Bronchial epithelial cell (primary cell): ENCODE measurements at regions not wholly inside any gene's neighbourhood (a gene's known extent, or its start where the extent isn't known, plus 50 kb on each side); places are given as distances from the start of the nearest gene placed in this dataset.

Source experiments
- DNase-seq: peaks from one replicate; pipeline ENCODE4 v3.0.0-alpha.2; 2010; ENCODE audit warnings: low read depth
- FAIRE-seq: peaks from 2 replicates; lab custom pipeline; 2011; peaks lifted over from hg19 to GRCh38; lab: Jason Lieb, UNC
- H3K27me3 ChIP-seq: 2 replicates; pipeline ENCODE4 v1.5.1; 2011; ENCODE audit warnings: low read length; ENCODE audit not compliant: control insufficient read depth, insufficient read depth
- H3K36me3 ChIP-seq: 2 replicates; pipeline ENCODE4 v1.5.1; 2011; ENCODE audit warnings: low read length; ENCODE audit not compliant: control insufficient read depth, insufficient read depth
- H3K4me3 ChIP-seq: 2 replicates; pipeline ENCODE4 v1.5.1; 2011; ENCODE audit warnings: mild to moderate bottlenecking, low read depth, low read length, control low read depth
- TF ChIP-seq, protein P1 (sequence below): IDR thresholded peaks from 2 replicates; pipeline ENCODE4 v1.5.1; 2011; ENCODE audit warnings: mild to moderate bottlenecking, moderate library complexity, low read length, control low read depth, inconsistent platforms; ENCODE audit not compliant: insufficient read depth, severe bottlenecking

DNA sequence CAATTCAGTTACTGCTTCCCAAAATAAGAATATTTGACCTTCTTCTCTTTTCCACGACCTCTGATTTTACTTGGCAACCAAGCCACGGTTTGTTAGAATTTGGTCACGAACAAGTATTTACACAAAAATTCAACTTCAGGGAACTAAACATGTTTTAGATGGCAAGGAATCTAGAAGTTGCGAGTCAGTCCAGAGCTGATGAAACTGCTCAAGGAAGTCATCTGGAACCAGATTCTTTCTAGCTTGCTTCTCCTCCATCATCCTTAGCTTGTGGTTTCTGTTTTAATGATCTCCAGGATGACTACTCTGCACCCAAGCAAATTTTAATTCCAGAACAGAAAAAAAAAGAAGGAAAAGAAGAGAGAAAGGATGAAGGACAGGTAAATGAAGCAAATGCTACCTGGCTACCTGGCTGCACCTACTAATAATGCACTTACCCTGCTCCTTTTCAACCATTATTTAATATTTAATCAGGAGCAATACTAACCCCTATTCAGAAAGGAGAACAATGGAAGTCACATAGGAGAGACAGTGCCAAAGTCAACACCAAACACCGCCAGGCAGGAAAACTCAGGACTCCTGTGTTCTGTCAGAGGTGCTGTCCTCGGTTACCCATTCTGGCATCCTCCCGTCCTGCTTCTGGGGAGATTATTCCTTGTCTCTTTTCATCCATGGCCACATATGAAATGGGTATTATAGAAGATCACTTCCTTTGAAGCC is 54.2 kb upstream of the RGS7 start:
- TF ChIP-seq, protein P1, sequence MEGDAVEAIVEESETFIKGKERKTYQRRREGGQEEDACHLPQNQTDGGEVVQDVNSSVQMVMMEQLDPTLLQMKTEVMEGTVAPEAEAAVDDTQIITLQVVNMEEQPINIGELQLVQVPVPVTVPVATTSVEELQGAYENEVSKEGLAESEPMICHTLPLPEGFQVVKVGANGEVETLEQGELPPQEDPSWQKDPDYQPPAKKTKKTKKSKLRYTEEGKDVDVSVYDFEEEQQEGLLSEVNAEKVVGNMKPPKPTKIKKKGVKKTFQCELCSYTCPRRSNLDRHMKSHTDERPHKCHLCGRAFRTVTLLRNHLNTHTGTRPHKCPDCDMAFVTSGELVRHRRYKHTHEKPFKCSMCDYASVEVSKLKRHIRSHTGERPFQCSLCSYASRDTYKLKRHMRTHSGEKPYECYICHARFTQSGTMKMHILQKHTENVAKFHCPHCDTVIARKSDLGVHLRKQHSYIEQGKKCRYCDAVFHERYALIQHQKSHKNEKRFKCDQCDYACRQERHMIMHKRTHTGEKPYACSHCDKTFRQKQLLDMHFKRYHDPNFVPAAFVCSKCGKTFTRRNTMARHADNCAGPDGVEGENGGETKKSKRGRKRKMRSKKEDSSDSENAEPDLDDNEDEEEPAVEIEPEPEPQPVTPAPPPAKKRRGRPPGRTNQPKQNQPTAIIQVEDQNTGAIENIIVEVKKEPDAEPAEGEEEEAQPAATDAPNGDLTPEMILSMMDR = no peak
- no peak overlapping the region for H3K4me3 ChIP-seq
- no peaks in the 10 kb centered on the region for H3K36me3 ChIP-seq
- FAIRE-seq = no peak
- no peaks in the 10 kb centered on the region for H3K27me3 ChIP-seq
- DNase-seq = no peak

DNA sequence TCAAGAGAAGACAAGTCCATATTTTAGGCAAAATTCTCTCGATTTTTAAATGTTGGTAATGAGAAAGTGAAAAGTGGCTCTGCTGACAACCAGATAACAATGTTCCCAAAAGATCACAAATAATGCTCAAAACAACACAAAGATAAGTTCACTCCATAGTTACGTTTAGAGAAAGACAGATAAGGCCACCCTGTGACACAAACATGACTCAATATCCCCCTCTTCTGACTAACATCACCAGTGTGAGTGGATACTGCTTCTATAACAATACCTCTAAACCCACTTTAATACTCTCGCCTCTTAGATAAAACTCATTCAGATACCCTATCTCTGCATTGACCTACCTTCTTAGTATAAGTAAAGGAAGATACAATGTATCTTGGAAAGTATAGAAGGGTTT is 51.2 kb upstream of the RGS7 start:
- no peaks in the 10 kb centered on the region for H3K27me3 ChIP-seq
- TF ChIP-seq, protein P1 = no peak
- no peaks in the 10 kb centered on the region for H3K36me3 ChIP-seq
- DNase-seq = no peak
- no peak for FAIRE-seq
- H3K4me3 ChIP-seq = no peak overlapping the region
